ENCODE measurements at regions not wholly inside any gene's neighbourhood (a gene's known extent, or its start where the extent isn't known, plus 50 kb on each side); places are given as distances from the start of the nearest gene placed in this dataset.

DNA sequence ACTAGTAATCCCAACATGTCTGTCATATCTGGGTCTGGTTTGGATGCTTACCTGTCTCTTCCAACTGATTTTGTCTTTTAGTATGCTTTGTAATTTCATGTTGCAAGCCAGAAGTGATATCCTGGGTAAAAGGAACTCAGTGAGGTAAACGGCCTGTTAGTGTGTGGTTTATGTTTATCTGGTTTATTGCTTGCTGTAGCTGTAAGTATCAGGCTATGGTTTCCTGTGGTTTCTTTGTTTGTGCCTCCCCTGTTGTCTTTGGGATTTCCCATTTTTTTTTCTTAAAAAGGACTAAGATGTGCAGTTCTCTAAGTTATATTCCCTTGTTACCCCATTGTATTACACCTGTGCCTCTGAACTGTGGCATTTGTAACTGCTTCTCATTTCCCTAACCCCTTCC is 323.5 kb upstream of the POM121L12 start:
- no peaks in the 10 kb centered on the region for H3K4me1 ChIP-seq (ENCODE audit: control insufficient read depth in 1 of 2, low read depth in 2 of 2)
- no peaks in the 10 kb centered on the region for H3K27me3 ChIP-seq (replicated peaks; ENCODE audit: insufficient read depth)
- no peak overlapping the region for H3K27ac ChIP-seq
- TF ChIP-seq, protein P1, sequence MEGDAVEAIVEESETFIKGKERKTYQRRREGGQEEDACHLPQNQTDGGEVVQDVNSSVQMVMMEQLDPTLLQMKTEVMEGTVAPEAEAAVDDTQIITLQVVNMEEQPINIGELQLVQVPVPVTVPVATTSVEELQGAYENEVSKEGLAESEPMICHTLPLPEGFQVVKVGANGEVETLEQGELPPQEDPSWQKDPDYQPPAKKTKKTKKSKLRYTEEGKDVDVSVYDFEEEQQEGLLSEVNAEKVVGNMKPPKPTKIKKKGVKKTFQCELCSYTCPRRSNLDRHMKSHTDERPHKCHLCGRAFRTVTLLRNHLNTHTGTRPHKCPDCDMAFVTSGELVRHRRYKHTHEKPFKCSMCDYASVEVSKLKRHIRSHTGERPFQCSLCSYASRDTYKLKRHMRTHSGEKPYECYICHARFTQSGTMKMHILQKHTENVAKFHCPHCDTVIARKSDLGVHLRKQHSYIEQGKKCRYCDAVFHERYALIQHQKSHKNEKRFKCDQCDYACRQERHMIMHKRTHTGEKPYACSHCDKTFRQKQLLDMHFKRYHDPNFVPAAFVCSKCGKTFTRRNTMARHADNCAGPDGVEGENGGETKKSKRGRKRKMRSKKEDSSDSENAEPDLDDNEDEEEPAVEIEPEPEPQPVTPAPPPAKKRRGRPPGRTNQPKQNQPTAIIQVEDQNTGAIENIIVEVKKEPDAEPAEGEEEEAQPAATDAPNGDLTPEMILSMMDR (IDR thresholded peaks at IDR 0.05) = no peak
- no peak for ATAC-seq (ENCODE audit: insufficient number of reproducible peaks, low FRiP score, low read depth)
- H3K4me3 ChIP-seq = no peak overlapping the region
- no peak for DNase-seq (ENCODE audit: low spot score)
- no peaks in the 10 kb centered on the region for H3K9me3 ChIP-seq
- H3K36me3 ChIP-seq = no peaks in the 10 kb centered on the region

DNA sequence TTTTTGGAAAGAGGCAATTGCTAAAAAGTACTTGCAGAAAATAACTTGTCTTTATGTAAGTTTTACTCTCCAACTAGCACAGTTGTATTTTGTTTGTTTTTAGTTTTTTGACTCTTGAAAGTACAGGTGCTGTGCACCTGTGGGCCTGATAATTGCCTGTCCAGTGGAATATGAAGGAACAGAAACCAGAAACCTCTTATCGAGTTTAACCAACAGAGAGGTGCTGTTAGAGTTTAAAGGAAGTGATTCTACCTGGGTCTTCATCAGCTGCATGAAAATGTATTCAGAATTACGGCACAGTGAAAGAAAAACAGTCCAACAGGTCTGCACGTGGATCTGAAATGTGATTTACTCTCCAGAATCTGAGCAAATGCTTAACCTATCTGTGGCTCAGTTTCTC is 326.6 kb upstream of the POM121L12 start:
- no peak for ATAC-seq (ENCODE audit: insufficient number of reproducible peaks, low FRiP score, low read depth)
- no peaks in the 10 kb centered on the region for H3K4me1 ChIP-seq (ENCODE audit: control insufficient read depth in 1 of 2, low read depth in 2 of 2)
- no peak overlapping the region for H3K4me3 ChIP-seq
- no peaks in the 10 kb centered on the region for H3K27me3 ChIP-seq (replicated peaks; ENCODE audit: insufficient read depth)
- TF ChIP-seq, protein P1 (IDR thresholded peaks at IDR 0.05) = no peak
- no peak overlapping the region for H3K27ac ChIP-seq
- no peaks in the 10 kb centered on the region for H3K9me3 ChIP-seq
- H3K36me3 ChIP-seq = no peaks in the 10 kb centered on the region
- no peak for DNase-seq (ENCODE audit: low spot score)

DNA sequence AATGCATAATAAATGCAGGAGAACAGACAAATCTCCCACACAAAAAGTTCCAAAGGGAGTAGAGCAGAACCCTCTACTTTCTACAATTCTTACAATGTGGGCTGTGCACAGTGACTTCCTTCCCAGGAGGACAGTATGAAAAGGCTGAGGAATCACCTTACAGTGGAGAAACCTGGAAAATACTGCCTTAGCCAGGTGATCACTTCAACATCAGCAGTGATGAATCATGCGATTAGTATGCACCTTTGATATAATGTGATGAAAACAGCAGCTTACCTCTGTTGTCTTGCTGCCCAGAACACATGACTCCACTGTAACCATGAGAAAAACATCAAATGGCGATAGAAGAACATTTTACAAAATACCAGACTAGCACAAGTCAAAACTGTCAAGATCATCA is 329.7 kb upstream of the POM121L12 start:
- Histone ChIP-seq H3K9me3 (no peaks in the 10 kb centered on the region), H3K27me3 (replicated peaks; ENCODE audit: insufficient read depth) (no peaks in the 10 kb centered on the region), H3K36me3 (no peaks in the 10 kb centered on the region), H3K4me3 (no peak overlapping the region), H3K27ac (no peak overlapping the region), H3K4me1 (ENCODE audit: control insufficient read depth in 1 of 2, low read depth in 2 of 2) (no peaks in the 10 kb centered on the region)
- DNase-seq (ENCODE audit: low spot score) (no peak), ATAC-seq (ENCODE audit: insufficient number of reproducible peaks, low FRiP score, low read depth) (no peak)
- TF ChIP-seq, protein P1 (IDR thresholded peaks at IDR 0.05) = no peak

DNA sequence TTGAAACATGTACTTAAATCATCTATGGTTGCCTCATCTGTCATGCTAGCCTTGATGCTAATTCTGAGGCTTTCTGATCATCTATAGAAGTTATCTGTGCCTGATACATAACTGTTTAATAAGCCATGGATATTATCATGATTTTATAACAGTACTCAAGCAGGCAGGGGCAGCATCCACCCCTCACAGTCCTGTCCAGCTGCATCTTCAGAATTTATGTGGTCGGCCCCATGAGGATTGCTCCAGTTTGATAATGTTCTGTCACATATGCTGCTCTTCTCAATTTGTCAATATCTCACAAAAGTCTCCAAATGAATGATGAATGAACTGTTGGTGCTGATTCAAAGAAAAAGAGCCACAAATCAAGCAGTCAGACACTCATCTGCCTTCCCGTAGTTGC is 335.1 kb upstream of the POM121L12 start:
- no peaks in the 10 kb centered on the region for H3K36me3 ChIP-seq

DNA sequence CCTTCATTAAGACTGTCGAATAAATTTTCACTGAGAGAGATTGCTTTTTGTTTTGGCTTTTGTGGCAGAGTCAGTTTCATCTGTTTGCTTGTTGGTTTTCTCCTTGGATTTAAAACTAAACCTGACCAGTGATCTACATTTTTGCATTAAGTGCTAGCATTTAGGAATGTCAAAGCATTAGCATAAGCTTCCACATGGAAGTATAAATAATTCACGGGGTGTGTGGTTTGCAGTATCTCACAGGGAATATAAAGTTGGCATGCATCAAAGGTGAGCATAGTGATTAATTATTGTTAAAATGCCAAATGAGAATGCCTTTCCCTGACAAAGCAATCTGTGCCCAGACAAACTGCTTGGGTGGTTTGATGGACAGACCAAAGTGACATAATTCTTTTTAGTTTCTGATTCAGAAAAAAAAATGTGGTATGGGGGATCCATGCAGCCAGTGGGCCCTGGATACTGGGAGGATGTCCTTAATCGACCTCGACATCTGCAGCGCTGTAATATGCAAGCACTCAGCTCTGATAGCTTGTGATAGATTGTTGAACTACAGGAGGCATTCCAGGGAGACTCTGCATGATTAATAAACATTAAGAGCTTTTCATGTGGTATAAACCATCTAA is 339.3 kb upstream of the POM121L12 start:
- no peaks in the 10 kb centered on the region for H3K9me3 ChIP-seq
- H3K27me3 ChIP-seq (replicated peaks; ENCODE audit: insufficient read depth) = no peaks in the 10 kb centered on the region
- TF ChIP-seq, protein P1 (IDR thresholded peaks at IDR 0.05) = no peak
- ATAC-seq (ENCODE audit: insufficient number of reproducible peaks, low FRiP score, low read depth) (no peak), DNase-seq (ENCODE audit: low spot score) (no peak)
- H3K4me3 ChIP-seq = no peak overlapping the region
- H3K36me3 ChIP-seq = no peaks in the 10 kb centered on the region
- H3K27ac ChIP-seq = no peak overlapping the region
- no peaks in the 10 kb centered on the region for H3K4me1 ChIP-seq (ENCODE audit: control insufficient read depth in 1 of 2, low read depth in 2 of 2)

More for the DNA sequence above, 335.1 kb upstream of the POM121L12 start:
- no peak overlapping the region for H3K4me3 ChIP-seq
- H3K27ac ChIP-seq = no peak overlapping the region
- no peaks in the 10 kb centered on the region for H3K27me3 ChIP-seq (replicated peaks; ENCODE audit: insufficient read depth)
- TF ChIP-seq, protein P1 (IDR thresholded peaks at IDR 0.05) = no peak
- H3K4me1 ChIP-seq (ENCODE audit: control insufficient read depth in 1 of 2, low read depth in 2 of 2) = no peaks in the 10 kb centered on the region
- no peaks in the 10 kb centered on the region for H3K9me3 ChIP-seq
- DNase-seq (ENCODE audit: low spot score) = no peak
- no peak for ATAC-seq (ENCODE audit: insufficient number of reproducible peaks, low FRiP score, low read depth)
